Fibroblast of lung (primary cell): ENCODE measurements at regions not wholly inside any gene's neighbourhood (a gene's known extent, or its start where the extent isn't known, plus 50 kb on each side); places are given as distances from the start of the nearest gene placed in this dataset.

Experiments used
- EZH2 ChIP-seq: IDR thresholded peaks from 2 replicates; pipeline ENCODE4 v1.5.1; 2012; ENCODE audit warnings: low read length, control low read depth, mild to moderate bottlenecking; ENCODE audit errors: missing control alignments
- TF ChIP-seq, protein P1 (sequence below), 2 donors: IDR thresholded peaks in 1 of 2; conservative IDR thresholded peaks in 1 of 2; 1 replicate in 1 of 2; 2 replicates in 1 of 2; pipeline ENCODE4 v1.5.1; 2011 to 2012; ENCODE audit warnings: low read length in 2 of 2, control low read depth in 1 of 2, inconsistent platforms in 1 of 2, low read depth in 1 of 2, mild to moderate bottlenecking in 1 of 2

DNA sequence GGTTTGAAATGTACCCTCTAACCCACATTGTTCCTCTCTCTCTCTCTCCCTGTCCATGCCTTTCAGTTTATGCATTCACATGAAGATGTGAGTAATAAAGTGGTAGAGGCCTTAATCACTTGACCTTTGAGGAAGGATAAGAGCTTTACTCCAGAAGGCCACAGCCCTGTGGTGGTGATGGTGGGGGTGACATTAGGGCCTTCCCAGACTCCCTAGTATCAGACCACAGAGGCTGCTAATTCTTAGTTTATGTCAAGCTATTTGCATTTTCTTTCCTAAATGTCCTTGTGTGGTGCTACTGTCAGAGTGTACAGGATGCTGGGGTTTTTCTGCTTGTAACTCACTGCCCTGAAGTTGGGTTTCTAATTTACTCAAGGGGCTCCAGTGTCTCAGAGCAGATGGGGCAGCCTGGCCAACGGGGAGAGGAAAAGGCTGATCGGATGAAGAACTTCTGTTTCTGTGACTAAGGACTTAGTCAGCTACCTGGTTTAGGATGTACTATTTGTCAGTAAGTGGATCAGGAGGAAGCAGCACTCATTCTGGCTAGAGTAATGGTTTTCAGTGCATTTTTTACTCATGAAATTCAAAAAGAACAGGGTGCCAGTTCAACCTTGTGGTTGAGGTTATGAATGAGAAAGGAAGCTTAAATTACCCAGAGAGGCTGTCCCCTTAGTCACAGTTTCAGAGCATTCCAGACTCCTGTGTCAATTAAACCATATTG is 509.6 kb upstream of the DIPK2B start:
- TF ChIP-seq EZH2 = no peak
- TF ChIP-seq, protein P1, sequence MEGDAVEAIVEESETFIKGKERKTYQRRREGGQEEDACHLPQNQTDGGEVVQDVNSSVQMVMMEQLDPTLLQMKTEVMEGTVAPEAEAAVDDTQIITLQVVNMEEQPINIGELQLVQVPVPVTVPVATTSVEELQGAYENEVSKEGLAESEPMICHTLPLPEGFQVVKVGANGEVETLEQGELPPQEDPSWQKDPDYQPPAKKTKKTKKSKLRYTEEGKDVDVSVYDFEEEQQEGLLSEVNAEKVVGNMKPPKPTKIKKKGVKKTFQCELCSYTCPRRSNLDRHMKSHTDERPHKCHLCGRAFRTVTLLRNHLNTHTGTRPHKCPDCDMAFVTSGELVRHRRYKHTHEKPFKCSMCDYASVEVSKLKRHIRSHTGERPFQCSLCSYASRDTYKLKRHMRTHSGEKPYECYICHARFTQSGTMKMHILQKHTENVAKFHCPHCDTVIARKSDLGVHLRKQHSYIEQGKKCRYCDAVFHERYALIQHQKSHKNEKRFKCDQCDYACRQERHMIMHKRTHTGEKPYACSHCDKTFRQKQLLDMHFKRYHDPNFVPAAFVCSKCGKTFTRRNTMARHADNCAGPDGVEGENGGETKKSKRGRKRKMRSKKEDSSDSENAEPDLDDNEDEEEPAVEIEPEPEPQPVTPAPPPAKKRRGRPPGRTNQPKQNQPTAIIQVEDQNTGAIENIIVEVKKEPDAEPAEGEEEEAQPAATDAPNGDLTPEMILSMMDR (conservative IDR thresholded peaks at IDR 0.05 in 1 of 2, IDR thresholded peaks at IDR 0.05 in 1 of 2; ENCODE audit: low read depth in 1 of 2, low read length in 2 of 2) = no peak
